ENCODE measurements at regions not wholly inside any gene's neighbourhood (a gene's known extent, or its start where the extent isn't known, plus 50 kb on each side); places are given as distances from the start of the nearest gene placed in this dataset.

DNA sequence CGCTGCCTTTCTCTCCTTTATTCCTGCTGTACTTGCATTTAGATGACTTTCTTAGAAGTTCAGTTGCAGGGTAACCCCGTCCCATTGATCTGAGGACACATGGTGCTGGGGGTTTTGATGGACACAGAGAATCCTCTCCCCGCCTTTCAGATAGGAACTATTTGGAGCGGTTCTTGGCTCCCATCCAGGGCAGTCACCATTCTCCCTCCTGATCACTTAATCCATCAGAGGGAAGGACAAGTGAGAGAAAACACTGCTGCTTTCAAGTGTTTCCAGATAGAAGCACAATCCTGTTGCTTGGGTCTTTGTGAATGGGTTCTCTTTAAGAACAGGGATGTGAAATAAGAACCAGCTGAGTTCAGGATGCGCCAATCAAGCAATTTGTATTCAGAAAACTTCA, 85.2 kb downstream of the IRX1 start:
- 62 to 71% methylated on average over 3 to 5 of the region's 5 CpGs for WGBS, 2 donors
- H3K9me3 ChIP-seq, result no peaks in the 10 kb centered on the region
- no peak overlapping the region for H3K27ac ChIP-seq
- no peaks in the 10 kb centered on the region for H3K36me3 ChIP-seq
- no peak for DNase-seq
- intact Hi-C loops (cut with DNase I), result no loop called here
- no peaks in the 10 kb centered on the region for H3K4me1 ChIP-seq
- H3K27me3 ChIP-seq, result no peaks in the 10 kb centered on the region
- TF ChIP-seq, protein P1, sequence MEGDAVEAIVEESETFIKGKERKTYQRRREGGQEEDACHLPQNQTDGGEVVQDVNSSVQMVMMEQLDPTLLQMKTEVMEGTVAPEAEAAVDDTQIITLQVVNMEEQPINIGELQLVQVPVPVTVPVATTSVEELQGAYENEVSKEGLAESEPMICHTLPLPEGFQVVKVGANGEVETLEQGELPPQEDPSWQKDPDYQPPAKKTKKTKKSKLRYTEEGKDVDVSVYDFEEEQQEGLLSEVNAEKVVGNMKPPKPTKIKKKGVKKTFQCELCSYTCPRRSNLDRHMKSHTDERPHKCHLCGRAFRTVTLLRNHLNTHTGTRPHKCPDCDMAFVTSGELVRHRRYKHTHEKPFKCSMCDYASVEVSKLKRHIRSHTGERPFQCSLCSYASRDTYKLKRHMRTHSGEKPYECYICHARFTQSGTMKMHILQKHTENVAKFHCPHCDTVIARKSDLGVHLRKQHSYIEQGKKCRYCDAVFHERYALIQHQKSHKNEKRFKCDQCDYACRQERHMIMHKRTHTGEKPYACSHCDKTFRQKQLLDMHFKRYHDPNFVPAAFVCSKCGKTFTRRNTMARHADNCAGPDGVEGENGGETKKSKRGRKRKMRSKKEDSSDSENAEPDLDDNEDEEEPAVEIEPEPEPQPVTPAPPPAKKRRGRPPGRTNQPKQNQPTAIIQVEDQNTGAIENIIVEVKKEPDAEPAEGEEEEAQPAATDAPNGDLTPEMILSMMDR (IDR thresholded peaks at IDR 0.05), result no peak
- no peak for TF ChIP-seq POLR2A (IDR thresholded peaks at IDR 0.05)
- H3K4me3 ChIP-seq, result no peak overlapping the region

DNA sequence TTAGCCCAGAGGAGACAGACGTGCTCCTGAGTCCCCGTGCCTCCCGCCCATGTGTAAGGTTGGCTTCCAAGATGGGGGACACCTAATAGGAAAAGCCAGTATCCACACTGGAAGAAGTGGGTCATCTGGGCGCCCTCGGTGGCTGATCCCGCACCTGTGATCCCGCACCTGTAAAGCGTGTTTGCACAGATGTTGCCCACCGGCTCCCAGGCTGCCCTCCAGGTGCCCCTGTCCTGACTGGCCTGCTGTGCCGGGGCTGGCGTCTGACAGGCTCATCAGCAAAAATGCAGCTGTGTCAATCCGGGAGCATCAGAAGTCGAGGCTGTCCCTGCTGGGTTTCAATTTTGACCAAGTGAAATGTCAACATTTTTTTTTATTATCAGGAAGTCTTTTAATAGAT, 88.5 kb downstream of the IRX1 start:
- no peaks in the 10 kb centered on the region for H3K27me3 ChIP-seq
- intact Hi-C loops (cut with DNase I), result no loop called here
- no peak for TF ChIP-seq POLR2A (IDR thresholded peaks at IDR 0.05)
- TF ChIP-seq, protein P1 (IDR thresholded peaks at IDR 0.05), result no peak
- WGBS, 2 donors, result 73 to 77% methylated on average over 10 to 13 of the region's 13 CpGs
- H3K4me3 ChIP-seq, result no peak overlapping the region
- H3K27ac ChIP-seq, result no peak overlapping the region
- no peaks in the 10 kb centered on the region for H3K9me3 ChIP-seq
- H3K4me1 ChIP-seq, result no peaks in the 10 kb centered on the region
- DNase-seq, result no peak
- no peaks in the 10 kb centered on the region for H3K36me3 ChIP-seq

DNA sequence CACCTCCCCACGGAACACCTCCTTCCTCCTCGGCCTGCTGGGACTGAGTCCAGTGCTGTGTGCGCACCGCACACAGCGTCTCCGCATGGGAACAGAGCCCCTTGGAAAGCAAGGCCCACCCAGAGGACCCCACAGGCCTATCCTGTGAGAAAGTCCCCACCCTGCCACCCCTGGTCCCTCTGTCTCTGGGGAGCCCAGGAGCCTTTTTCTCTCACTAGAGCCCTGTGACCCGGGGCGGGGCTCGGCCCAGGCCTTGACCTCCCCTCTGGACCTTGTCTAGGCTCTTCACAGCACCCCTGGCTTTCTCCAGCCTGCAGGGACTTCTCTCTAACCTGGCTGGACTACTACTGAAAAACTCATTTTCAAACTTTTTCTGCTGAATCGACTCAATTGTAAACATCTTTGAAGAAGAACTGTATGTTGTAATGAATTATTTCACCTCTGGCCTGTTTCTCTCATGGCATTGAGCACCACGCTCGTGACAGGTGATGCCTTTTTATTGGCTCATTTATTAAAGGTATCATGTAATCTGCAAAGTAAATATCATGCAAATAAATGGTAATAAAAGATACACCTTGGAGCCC, 89.2 kb downstream of the IRX1 start:
- Histone ChIP-seq H3K4me1 (no peaks in the 10 kb centered on the region), H3K36me3 (no peaks in the 10 kb centered on the region)
- WGBS, 2 donors, result 74 to 83% methylated on average over 8 to 9 of the region's 12 CpGs

DNA sequence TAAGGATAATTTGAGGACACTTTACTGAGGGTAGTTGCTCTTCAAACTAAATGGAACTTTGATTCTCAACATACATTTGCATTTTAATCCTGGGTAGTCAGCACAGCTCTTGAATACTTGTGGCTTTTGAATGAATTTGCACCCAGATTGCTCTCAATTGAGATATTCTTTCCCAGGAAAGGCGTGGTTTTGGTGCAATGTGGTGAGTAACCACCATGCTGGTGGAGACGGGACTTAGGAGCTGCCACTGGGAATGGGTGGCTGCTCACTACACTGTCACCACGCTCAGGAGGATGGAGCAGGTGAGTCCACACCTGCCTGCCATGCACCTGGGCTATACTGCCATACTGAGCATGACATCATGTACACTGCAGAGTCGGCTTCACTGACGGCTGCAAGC, 99.2 kb downstream of the IRX1 start:
- Histone ChIP-seq H3K9me3 (no peaks in the 10 kb centered on the region), H3K4me1 (no peaks in the 10 kb centered on the region), H3K27ac (no peak overlapping the region), H3K27me3 (no peaks in the 10 kb centered on the region), H3K36me3 (no peaks in the 10 kb centered on the region), H3K4me3 (no peak overlapping the region)
- TF ChIP-seq, protein P1 (IDR thresholded peaks at IDR 0.05), result no peak
- no peak for TF ChIP-seq POLR2A (IDR thresholded peaks at IDR 0.05)
- DNase-seq, result no peak
- 63% methylated on average over 4 of the region's 5 CpGs; no CpG with 5 or more reads in 1 of the 2 donors for WGBS, 2 donors
- intact Hi-C loops (cut with DNase I), result no loop called here

More for the DNA sequence above, 89.2 kb downstream of the IRX1 start:
- intact Hi-C loops (cut with DNase I), result no loop called here
- no peak for DNase-seq
- no peaks in the 10 kb centered on the region for H3K9me3 ChIP-seq
- TF ChIP-seq, protein P1 (IDR thresholded peaks at IDR 0.05), result no peak
- TF ChIP-seq POLR2A (IDR thresholded peaks at IDR 0.05), result no peak
- no peak overlapping the region for H3K4me3 ChIP-seq
- no peak overlapping the region for H3K27ac ChIP-seq
- H3K27me3 ChIP-seq, result no peaks in the 10 kb centered on the region

DNA sequence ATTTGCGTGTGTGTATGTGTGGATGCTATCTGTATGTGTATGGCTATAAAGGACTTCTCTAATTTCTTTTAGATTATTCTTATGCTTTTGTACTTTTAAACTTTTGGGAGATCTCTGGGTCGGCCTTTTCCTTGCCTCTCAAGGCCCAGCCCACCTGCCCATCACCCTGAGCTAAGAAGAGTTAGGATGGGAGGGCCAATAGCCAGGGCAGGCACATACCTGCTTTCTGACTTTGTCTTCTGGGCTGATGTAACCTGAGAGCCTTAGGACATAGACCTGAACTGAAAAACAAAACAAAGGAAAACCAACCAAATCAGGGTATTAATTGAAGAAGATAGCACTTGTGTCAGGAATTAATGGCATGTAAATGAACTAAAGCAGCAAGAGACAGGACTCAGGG, 100.2 kb downstream of the IRX1 start:
- no peak overlapping the region for H3K4me3 ChIP-seq
- WGBS, 2 donors, result 70 to 80% methylated on average over 2 of the region's 2 CpGs
- intact Hi-C loops (cut with DNase I), result no loop called here
- no peaks in the 10 kb centered on the region for H3K9me3 ChIP-seq
- H3K36me3 ChIP-seq, result no peaks in the 10 kb centered on the region
- TF ChIP-seq POLR2A (IDR thresholded peaks at IDR 0.05), result no peak
- H3K4me1 ChIP-seq, result no peaks in the 10 kb centered on the region
- no peak overlapping the region for H3K27ac ChIP-seq
- H3K27me3 ChIP-seq, result no peaks in the 10 kb centered on the region
- no peak for DNase-seq

DNA sequence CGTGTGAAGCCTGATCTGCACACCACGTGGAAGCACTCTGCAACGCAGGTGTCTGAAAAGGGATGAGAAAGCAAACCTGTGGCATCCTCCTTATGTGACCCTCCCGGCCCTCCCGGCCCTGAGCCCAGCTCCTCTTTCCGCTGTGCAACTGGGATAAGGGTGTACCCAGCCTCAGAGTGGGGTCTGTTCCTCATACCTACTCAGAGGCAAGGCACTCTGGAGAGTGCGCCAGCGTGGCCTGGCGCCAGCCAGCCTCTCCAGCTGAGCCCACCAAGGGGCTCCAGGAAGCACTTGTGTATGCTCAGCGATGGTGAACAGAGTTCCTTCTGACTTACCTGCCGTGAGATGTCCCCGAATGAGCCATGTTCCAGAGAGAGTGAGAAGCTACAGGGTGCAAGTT, 102.8 kb downstream of the IRX1 start:
- intact Hi-C loops (cut with DNase I), result no loop called here
- Histone ChIP-seq H3K4me3 (no peak overlapping the region), H3K4me1 (no peaks in the 10 kb centered on the region), H3K36me3 (no peaks in the 10 kb centered on the region), H3K27me3 (no peaks in the 10 kb centered on the region), H3K9me3 (no peaks in the 10 kb centered on the region), H3K27ac (no peak overlapping the region)
- no peak for DNase-seq
- no peak for TF ChIP-seq POLR2A (IDR thresholded peaks at IDR 0.05)
- TF ChIP-seq, protein P1 (IDR thresholded peaks at IDR 0.05), result no peak
- 80 to 100% methylated on average over 1 to 10 of the region's 12 CpGs for WGBS, 2 donors

Data from esophagus squamous epithelium (tissue), 5 donors.